Spleen (tissue), 11 donors: ENCODE measurements at regions not wholly inside any gene's neighbourhood (a gene's known extent, or its start where the extent isn't known, plus 50 kb on each side); places are given as distances from the start of the nearest gene placed in this dataset.

Experiments used
- DNase-seq: peaks from one replicate; pipeline ENCODE4 v3.0.0-alpha.2; 2020
- H3K27ac ChIP-seq, 8 donors: fragments of 200-600 bp; sonication (generic) in 7 of 8; 1 replicate in 4 of 8; 2 replicates in 4 of 8; pipeline versions ENCODE4 v1.5.0 to v1.8.0; 2016 to 2021; ENCODE audit warnings: inconsistent platforms in 4 of 8, mild to moderate bottlenecking in 4 of 8, moderate library complexity in 1 of 8
- H3K27me3 ChIP-seq, 7 donors: fragments of 200-600 bp; sonication (generic) in 6 of 7; replicated peaks in 1 of 7; 1 replicate in 4 of 7; 2 replicates in 3 of 7; pipeline versions ENCODE4 v1.5.0 to v1.8.0; 2016 to 2021; ENCODE audit warnings: inconsistent platforms in 3 of 7, mild to moderate bottlenecking in 1 of 7
- H3K36me3 ChIP-seq, 6 donors: fragments of 200-600 bp; sonication (generic) in 5 of 6; 1 replicate in 4 of 6; 2 replicates in 2 of 6; pipeline versions ENCODE4 v1.5.0 to v1.8.0; 2016 to 2021; ENCODE audit warnings: inconsistent platforms in 2 of 6
- H3K4me1 ChIP-seq, 6 donors: fragments of 200-600 bp; sonication (generic) in 5 of 6; 1 replicate in 3 of 6; 2 replicates in 3 of 6; pipeline versions ENCODE4 v1.5.0 to v1.8.0; 2016 to 2021; ENCODE audit warnings: inconsistent platforms in 3 of 6
- H3K4me3 ChIP-seq, 8 donors: fragments of 200-600 bp; sonication (generic) in 7 of 8; 1 replicate in 4 of 8; 2 replicates in 4 of 8; pipeline versions ENCODE4 v1.5.0 to v1.8.0; 2016 to 2021; ENCODE audit warnings: inconsistent platforms in 4 of 8, mild to moderate bottlenecking in 4 of 8, moderate library complexity in 2 of 8
- H3K9me3 ChIP-seq, 8 donors: fragments of 200-600 bp; sonication (generic) in 7 of 8; 1 replicate in 4 of 8; 2 replicates in 4 of 8; pipeline versions ENCODE4 v1.5.0 to v1.8.0; 2016 to 2021; ENCODE audit warnings: inconsistent platforms in 4 of 8
- POLR2A ChIP-seq, 3 donors: fragments of 450-650 bp; IDR thresholded peaks; one replicate each; pipeline ENCODE4 v1.5.1; 2017; ENCODE audit warnings: antibody characterized with exemption in 3 of 3, mild to moderate bottlenecking in 1 of 3
- POLR2AphosphoS5 ChIP-seq, 3 donors: sonication (generic); formaldehyde crosslinking; IDR thresholded peaks; one replicate each; pipeline ENCODE4 v1.5.1; 2017; ENCODE audit warnings: antibody characterized with exemption in 3 of 3
- WGBS, 5 donors: extraction: QIAGEN DNeasy Blood & Tissue Kit in 3 of 5; methylation state at CpG; one replicate each; pipeline versions ENCODE4 v1.1.5 to v1.1.7; 2013 to 2018; 5-methylcytosine and 5-hydroxymethylcytosine counted together
- intact Hi-C: fragments of 100-400 bp; cut with DNase I; formaldehyde crosslinking; loops from one replicate; pipeline ENCODE4 v1.15.0; 2023; ENCODE audit warnings: low total_unique reads
- TF ChIP-seq, protein P1 (sequence below), 11 experiments: fragments of 200-600 bp in 7 of 11; fragments of 450-650 bp in 4 of 11; sonication (generic) in 4 of 11; IDR thresholded peaks in 8 of 11; conservative IDR thresholded peaks in 3 of 11; 1 replicate in 7 of 11; 2 replicates in 4 of 11; pipeline versions ENCODE4 v1.4.0 to v1.8.0; 2016 to 2021; ENCODE audit warnings: antibody characterized with exemption in 11 of 11, inconsistent platforms in 4 of 11, mild to moderate bottlenecking in 1 of 11
- donor health status: healthy with polysubstance abuse.
- donor health status: DM: no; HTN: no; CAD: no; lungs with moderate emphysema.
- donor health status: DM: no; HTN: no; CAD: no.
- donor health status: Bipolar disorder and iron deficiency.
- donor health status: healthy.
- donor health status: DM: no; HTN: no; CAD: no.
- donor health status: DM: yes; HTN: yes; CAD: no.

DNA sequence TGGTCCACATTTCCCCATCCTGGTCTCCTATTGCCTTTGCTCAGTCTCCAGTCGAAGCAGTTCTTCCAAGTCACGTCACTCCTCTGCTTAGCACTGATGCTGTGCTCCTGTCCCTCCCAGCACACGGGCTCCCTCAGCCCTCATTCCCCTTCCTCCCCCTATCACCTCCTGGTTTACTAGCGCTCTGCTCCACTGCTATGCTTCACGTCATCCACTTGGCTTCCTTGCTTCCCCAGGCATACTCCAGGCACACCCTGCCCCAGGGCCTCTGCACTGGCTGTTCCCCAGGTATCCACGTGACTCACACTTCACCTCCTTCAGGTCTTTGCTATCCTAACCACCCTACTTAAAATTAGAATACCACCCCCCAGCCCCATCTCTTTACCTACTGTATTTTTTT is 269.3 kb downstream of the GLI2 start:
- WGBS, 5 donors = 69 to 84% (median 80%) methylated on average over 6 of the region's 6 CpGs
- TF ChIP-seq, protein P1, sequence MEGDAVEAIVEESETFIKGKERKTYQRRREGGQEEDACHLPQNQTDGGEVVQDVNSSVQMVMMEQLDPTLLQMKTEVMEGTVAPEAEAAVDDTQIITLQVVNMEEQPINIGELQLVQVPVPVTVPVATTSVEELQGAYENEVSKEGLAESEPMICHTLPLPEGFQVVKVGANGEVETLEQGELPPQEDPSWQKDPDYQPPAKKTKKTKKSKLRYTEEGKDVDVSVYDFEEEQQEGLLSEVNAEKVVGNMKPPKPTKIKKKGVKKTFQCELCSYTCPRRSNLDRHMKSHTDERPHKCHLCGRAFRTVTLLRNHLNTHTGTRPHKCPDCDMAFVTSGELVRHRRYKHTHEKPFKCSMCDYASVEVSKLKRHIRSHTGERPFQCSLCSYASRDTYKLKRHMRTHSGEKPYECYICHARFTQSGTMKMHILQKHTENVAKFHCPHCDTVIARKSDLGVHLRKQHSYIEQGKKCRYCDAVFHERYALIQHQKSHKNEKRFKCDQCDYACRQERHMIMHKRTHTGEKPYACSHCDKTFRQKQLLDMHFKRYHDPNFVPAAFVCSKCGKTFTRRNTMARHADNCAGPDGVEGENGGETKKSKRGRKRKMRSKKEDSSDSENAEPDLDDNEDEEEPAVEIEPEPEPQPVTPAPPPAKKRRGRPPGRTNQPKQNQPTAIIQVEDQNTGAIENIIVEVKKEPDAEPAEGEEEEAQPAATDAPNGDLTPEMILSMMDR (IDR thresholded peaks at IDR 0.05 in 8 of 11, conservative IDR thresholded peaks at IDR 0.05 in 3 of 11) = no peak
- no peak for TF ChIP-seq POLR2AphosphoS5 (IDR thresholded peaks at IDR 0.05)
- no peak for TF ChIP-seq POLR2A (IDR thresholded peaks at IDR 0.05)
- Histone ChIP-seq H3K4me3 (no peak overlapping the region), H3K27ac (no peak overlapping the region), H3K36me3 (no peaks in the 10 kb centered on the region), H3K9me3 (peaks cover 0 to 4% (median 0%) of the 10 kb centered on the region in 8 donors), H3K4me1 (no peaks in the 10 kb centered on the region), H3K27me3 (peaks cover 0 to 8% (median 0%) of the 10 kb centered on the region in 7 donors)
- no peak for DNase-seq
- intact Hi-C loops = no loop called here

DNA sequence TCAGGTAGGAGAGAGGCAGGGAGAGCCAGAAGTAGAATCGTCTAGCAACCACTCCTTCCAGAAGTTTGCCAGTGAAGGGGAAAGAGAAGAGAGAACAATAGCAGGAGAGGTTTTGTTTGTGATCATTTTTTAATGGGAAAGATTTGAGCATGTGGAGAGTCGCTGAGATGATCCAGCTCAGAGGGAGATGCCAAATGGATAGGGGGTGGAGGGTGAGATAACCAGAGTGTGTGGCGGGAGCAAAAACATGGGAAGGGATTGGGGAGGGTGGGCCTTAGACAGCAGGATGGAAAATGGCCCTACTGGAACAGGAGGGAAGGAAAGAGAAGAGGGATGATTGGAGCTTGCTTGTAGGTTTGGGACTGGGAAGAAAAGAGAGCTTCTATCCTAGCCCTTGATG is 269.8 kb downstream of the GLI2 start:
- TF ChIP-seq, protein P1 (IDR thresholded peaks at IDR 0.05 in 8 of 11, conservative IDR thresholded peaks at IDR 0.05 in 3 of 11) = no peak
- TF ChIP-seq POLR2AphosphoS5 (IDR thresholded peaks at IDR 0.05) = no peak
- TF ChIP-seq POLR2A (IDR thresholded peaks at IDR 0.05) = no peak
- intact Hi-C loops = no loop called here
- H3K27me3 ChIP-seq = peaks cover 0 to 8% (median 0%) of the 10 kb centered on the region in 7 donors
- WGBS, 5 donors = 75 to 83% (median 80%) methylated on average over 3 of the region's 3 CpGs
- H3K36me3 ChIP-seq = no peaks in the 10 kb centered on the region
- no peak overlapping the region for H3K4me3 ChIP-seq
- DNase-seq = no peak
- H3K9me3 ChIP-seq = peaks cover 0 to 4% (median 0%) of the 10 kb centered on the region in 8 donors
- H3K27ac ChIP-seq = no peak overlapping the region
- H3K4me1 ChIP-seq = no peaks in the 10 kb centered on the region

DNA sequence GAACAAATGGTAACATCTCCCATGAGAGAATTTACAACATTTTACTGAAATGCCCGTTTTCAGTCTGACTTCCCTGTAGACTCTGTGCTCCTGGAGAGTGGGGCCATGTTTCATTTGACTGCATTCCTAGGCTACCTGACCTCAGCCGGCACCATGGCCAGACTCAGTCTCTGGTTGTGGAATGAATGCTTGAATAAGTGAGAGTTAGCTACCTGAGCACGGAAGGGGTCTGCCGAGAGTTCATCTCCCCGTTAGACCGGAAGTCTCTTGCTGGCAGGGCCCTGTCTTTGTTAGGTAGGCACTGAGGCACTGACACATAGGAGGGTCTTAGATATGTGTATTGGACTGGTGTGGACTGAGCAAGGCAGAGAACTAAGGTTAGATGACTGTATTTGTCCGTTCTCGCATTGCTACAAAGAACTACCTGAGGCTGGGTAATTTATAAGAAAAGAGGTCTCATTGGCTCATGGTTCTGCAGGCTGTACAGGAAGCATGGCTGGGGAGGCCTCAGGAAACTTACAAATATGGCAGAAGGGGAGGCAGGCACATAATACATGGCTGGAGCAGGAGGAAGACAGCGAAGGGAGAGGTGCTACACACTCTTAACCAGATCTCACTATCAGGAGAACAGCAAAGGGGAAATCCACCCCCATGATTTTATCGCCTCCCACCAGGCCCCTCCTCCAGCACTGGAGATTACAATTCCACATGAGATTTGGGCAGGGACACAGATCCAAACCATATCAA is 271.2 kb downstream of the GLI2 start:
- whole genome bisulfite sequencing, 5 donors = 86 to 95% (median 93%) methylated on average over 10 of the region's 10 CpGs
- no peak for TF ChIP-seq POLR2A (IDR thresholded peaks at IDR 0.05)
- TF ChIP-seq POLR2AphosphoS5 (IDR thresholded peaks at IDR 0.05) = no peak
- TF ChIP-seq, protein P1 (IDR thresholded peaks at IDR 0.05 in 8 of 11, conservative IDR thresholded peaks at IDR 0.05 in 3 of 11) = no peak
- intact Hi-C loops = no loop called here

DNA sequence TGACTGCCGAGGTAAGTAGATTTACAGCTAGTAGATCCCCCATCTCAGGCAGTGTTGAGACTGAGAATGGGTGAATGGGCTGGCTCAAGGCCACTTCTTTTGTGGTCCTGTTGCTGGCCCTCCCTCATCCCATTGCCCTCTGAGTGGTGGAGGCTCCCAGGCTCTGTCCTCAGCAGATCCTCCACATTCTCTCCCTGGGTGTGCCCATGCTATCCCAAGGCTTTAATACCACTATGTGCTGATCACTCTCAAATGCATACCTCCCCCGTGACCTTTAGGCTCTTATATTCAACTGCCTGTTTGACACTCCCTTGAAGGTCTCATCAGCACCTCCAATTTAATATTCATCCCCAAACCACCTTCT is 271.8 kb downstream of the GLI2 start:
- Histone ChIP-seq H3K4me1 (no peaks in the 10 kb centered on the region), H3K36me3 (no peaks in the 10 kb centered on the region), H3K27ac (no peak overlapping the region), H3K9me3 (peaks cover 0 to 11% (median 3%) of the 10 kb centered on the region in 8 donors), H3K27me3 (peaks cover 0 to 8% (median 0%) of the 10 kb centered on the region in 7 donors), H3K4me3 (no peak overlapping the region)
- intact Hi-C loops = no loop called here
- DNase-seq = no peak
- TF ChIP-seq, protein P1 (IDR thresholded peaks at IDR 0.05 in 8 of 11, conservative IDR thresholded peaks at IDR 0.05 in 3 of 11) = no peak
- TF ChIP-seq POLR2AphosphoS5 (IDR thresholded peaks at IDR 0.05) (no peak), POLR2A (IDR thresholded peaks at IDR 0.05) (no peak)
- WGBS, 5 donors = 68 to 96% (median 91%) methylated on average over 2 of the region's 2 CpGs

More for the DNA sequence above, 271.2 kb downstream of the GLI2 start:
- Histone ChIP-seq H3K4me3 (no peak overlapping the region), H3K9me3 (peaks cover 0 to 11% (median 3%) of the 10 kb centered on the region in 8 donors), H3K36me3 (no peaks in the 10 kb centered on the region), H3K27me3 (peaks cover 0 to 8% (median 0%) of the 10 kb centered on the region in 7 donors), H3K27ac (no peak overlapping the region), H3K4me1 (no peaks in the 10 kb centered on the region)
- DNase-seq = no peak
